HEK293 (cell line): ENCODE measurements at regions not wholly inside any gene's neighbourhood (a gene's known extent, or its start where the extent isn't known, plus 50 kb on each side); places are given as distances from the start of the nearest gene placed in this dataset.

ENCODE experiments used
- CTCF ChIA-PET: fragments of 350-600 bp; formaldehyde crosslinking; extraction: SDS; loops from one replicate; lab custom pipeline; 2021; ENCODE audit warnings: antibody characterized with exemption; lab: Yijun Ruan, JAX
- POLR2A ChIA-PET: fragments of 300-600 bp; formaldehyde crosslinking; extraction: SDS; loops from one replicate; lab custom pipeline; 2020; ENCODE audit warnings: antibody characterized with exemption, inconsistent platforms; lab: Yijun Ruan, JAX
- H3K27ac ChIP-seq: fragments of 200-500 bp; sonication (Bioruptor generic); 2 replicates; pipeline ENCODE4 v1.5.1; 2014; ENCODE audit warnings: low read depth, low read length, control low read depth, inconsistent platforms; ENCODE audit errors: extremely low read depth
- H3K36me3 ChIP-seq, 2 experiments: fragments of 200-500 bp in 1 of 2; sonication (Bioruptor generic) in 1 of 2; 1 replicate in 1 of 2; 2 replicates in 1 of 2; pipeline ENCODE4 v1.5.1; 2014 to 2017; ENCODE audit warnings: inconsistent platforms in 2 of 2, low read length in 2 of 2; ENCODE audit not compliant: control insufficient read depth in 2 of 2, insufficient read depth in 1 of 2
- H3K4me1 ChIP-seq: fragments of 200-500 bp; sonication (Bioruptor generic); 2 replicates; pipeline ENCODE4 v1.5.1; 2014; ENCODE audit warnings: mild to moderate bottlenecking, low read length, inconsistent platforms; ENCODE audit not compliant: control insufficient read depth, insufficient read depth
- H3K4me3 ChIP-seq: 2 replicates; pipeline ENCODE4 v1.5.1; 2011; ENCODE audit warnings: low read depth, mild to moderate bottlenecking, control low read depth, low read length, moderate library complexity
- H3K9me3 ChIP-seq: fragments of 200-500 bp; sonication (Bioruptor generic); 2 replicates; pipeline ENCODE4 v1.5.1; 2014; ENCODE audit warnings: low read depth, low read length, inconsistent platforms; ENCODE audit not compliant: control insufficient read depth, insufficient read depth
- BCL11B ChIP-seq: fragments of 450-650 bp; formaldehyde crosslinking; IDR thresholded peaks from 2 replicates; pipeline ENCODE4 v1.5.1; 2016; ENCODE audit warnings: low read depth, missing biosample characterization, missing genetic modification characterization
- HOXC10 ChIP-seq: sonication (generic); formaldehyde crosslinking; IDR thresholded peaks from 2 replicates; pipeline ENCODE4 v1.8.1; 2023; ENCODE audit warnings: mild to moderate bottlenecking, missing genetic modification reagents
- KLF8 ChIP-seq: fragments of 450-650 bp; formaldehyde crosslinking; IDR thresholded peaks from 2 replicates; pipeline ENCODE4 v1.5.1; 2016; ENCODE audit warnings: missing biosample characterization, missing genetic modification characterization
- SALL2 ChIP-seq: fragments of 450-650 bp; formaldehyde crosslinking; IDR thresholded peaks from 2 replicates; pipeline ENCODE4 v1.5.0; 2017; ENCODE audit warnings: missing biosample characterization, mild to moderate bottlenecking, missing genetic modification characterization, borderline replicate concordance
- ZBTB11 ChIP-seq: fragments of 450-650 bp; formaldehyde crosslinking; conservative IDR thresholded peaks from 2 replicates; pipeline ENCODE4 v1.5.1; 2016; ENCODE audit warnings: low read depth, missing biosample characterization, missing genetic modification characterization
- ZBTB7A ChIP-seq: fragments of 450-650 bp; formaldehyde crosslinking; IDR thresholded peaks from 2 replicates; pipeline ENCODE4 v1.5.1; 2016; ENCODE audit warnings: low read depth, missing biosample characterization, missing genetic modification characterization
- ZNF121 ChIP-seq: fragments of 450-650 bp; formaldehyde crosslinking; IDR thresholded peaks from 2 replicates; pipeline ENCODE4 v1.5.1; 2016; ENCODE audit warnings: missing biosample characterization, missing genetic modification characterization
- ZNF155 ChIP-seq: fragments of 450-650 bp; formaldehyde crosslinking; IDR thresholded peaks from 2 replicates; pipeline ENCODE4 v1.5.1; 2016; ENCODE audit warnings: missing biosample characterization, missing genetic modification characterization
- ZNF157 ChIP-seq: fragments of 450-650 bp; formaldehyde crosslinking; IDR thresholded peaks from 2 replicates; pipeline ENCODE4 v1.5.1; 2016; ENCODE audit warnings: missing biosample characterization, missing genetic modification characterization
- ZNF19 ChIP-seq: fragments of 450-650 bp; formaldehyde crosslinking; IDR thresholded peaks from 2 replicates; pipeline ENCODE4; 2016; ENCODE audit warnings: missing biosample characterization, missing genetic modification characterization, low read depth
- ZNF202 ChIP-seq: fragments of 450-650 bp; formaldehyde crosslinking; IDR thresholded peaks from 2 replicates; pipeline ENCODE4 v1.5.1; 2016; ENCODE audit warnings: missing biosample characterization, missing genetic modification characterization, borderline replicate concordance
- ZNF335 ChIP-seq: fragments of 450-650 bp; formaldehyde crosslinking; conservative IDR thresholded peaks from 2 replicates; pipeline ENCODE4 v1.5.1; 2016; ENCODE audit warnings: missing biosample characterization, missing genetic modification characterization
- ZNF350 ChIP-seq: fragments of 450-650 bp; formaldehyde crosslinking; IDR thresholded peaks from 2 replicates; pipeline ENCODE4 v1.5.0; 2017; ENCODE audit warnings: missing biosample characterization, mild to moderate bottlenecking, missing genetic modification characterization
- ZNF398 ChIP-seq: fragments of 450-650 bp; formaldehyde crosslinking; IDR thresholded peaks from 2 replicates; pipeline ENCODE4 v1.5.1; 2017; ENCODE audit warnings: missing biosample characterization, missing genetic modification characterization
- ZNF560 ChIP-seq: fragments of 450-650 bp; formaldehyde crosslinking; IDR thresholded peaks from 2 replicates; pipeline ENCODE4 v1.5.1; 2017; ENCODE audit warnings: missing biosample characterization, missing genetic modification characterization, borderline replicate concordance
- ZSCAN30 ChIP-seq: fragments of 450-650 bp; IDR thresholded peaks from 2 replicates; pipeline ENCODE4 v1.5.1; 2018; ENCODE audit warnings: missing biosample characterization, mild to moderate bottlenecking, missing genetic modification characterization, moderate library complexity
- TF ChIP-seq, protein P1 (sequence below): fragments of 450-650 bp; formaldehyde crosslinking; optimal IDR thresholded peaks from 2 replicates; pipeline ENCODE3; 2016; ENCODE audit warnings: missing biosample characterization, mild to moderate bottlenecking, missing genetic modification characterization
- TF ChIP-seq, protein P2 (sequence below): fragments of 450-650 bp; formaldehyde crosslinking; IDR thresholded peaks from 2 replicates; pipeline ENCODE4 v1.5.1; 2016; ENCODE audit warnings: missing biosample characterization, missing genetic modification characterization, low read depth
- TF ChIP-seq, protein P3 (sequence below): sonication (generic); formaldehyde crosslinking; IDR thresholded peaks from 2 replicates; pipeline ENCODE4 v1.8.1; 2022; ENCODE audit warnings: mild to moderate bottlenecking, moderate library complexity, missing genetic modification reagents

DNA sequence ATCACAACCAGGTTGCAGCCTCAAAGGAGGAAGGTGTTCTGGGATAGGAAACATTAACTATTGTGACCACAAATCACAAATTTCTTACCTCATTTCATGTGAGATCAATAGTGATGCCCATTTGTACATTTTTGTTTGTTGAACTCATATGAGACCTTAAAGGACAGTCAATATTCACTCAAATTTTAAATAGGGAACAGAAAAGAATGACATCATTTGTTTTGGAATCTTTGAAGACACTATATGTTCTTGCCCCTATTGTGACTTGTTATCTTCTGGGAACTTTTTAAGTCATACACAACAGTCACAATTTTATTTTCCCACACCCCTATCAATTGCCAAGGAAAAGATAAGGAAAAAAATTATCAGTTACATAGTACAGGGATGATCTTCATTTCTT lies 346.5 kb downstream of the ARAP2 start:
- no peaks in the 10 kb centered on the region for H3K4me1 ChIP-seq
- no peaks in the 10 kb centered on the region for H3K36me3 ChIP-seq
- ChIA-PET CTCF (no interaction called here), POLR2A (no interaction called here)
- no peaks in the 10 kb centered on the region for H3K9me3 ChIP-seq
- TF ChIP-seq, protein P1, sequence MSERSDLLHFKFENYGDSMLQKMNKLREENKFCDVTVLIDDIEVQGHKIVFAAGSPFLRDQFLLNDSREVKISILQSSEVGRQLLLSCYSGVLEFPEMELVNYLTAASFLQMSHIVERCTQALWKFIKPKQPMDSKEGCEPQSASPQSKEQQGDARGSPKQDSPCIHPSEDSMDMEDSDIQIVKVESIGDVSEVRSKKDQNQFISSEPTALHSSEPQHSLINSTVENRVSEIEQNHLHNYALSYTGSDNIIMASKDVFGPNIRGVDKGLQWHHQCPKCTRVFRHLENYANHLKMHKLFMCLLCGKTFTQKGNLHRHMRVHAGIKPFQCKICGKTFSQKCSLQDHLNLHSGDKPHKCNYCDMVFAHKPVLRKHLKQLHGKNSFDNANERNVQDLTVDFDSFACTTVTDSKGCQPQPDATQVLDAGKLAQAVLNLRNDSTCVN, result no peak
- TF ChIP-seq BCL11B (no peak), ZSCAN30 (tag by site-specific recombination) (no peak), ZNF155 (tag by site-specific recombination) (no peak), ZNF202 (tag by site-specific recombination) (no peak)
- TF ChIP-seq, protein P2, sequence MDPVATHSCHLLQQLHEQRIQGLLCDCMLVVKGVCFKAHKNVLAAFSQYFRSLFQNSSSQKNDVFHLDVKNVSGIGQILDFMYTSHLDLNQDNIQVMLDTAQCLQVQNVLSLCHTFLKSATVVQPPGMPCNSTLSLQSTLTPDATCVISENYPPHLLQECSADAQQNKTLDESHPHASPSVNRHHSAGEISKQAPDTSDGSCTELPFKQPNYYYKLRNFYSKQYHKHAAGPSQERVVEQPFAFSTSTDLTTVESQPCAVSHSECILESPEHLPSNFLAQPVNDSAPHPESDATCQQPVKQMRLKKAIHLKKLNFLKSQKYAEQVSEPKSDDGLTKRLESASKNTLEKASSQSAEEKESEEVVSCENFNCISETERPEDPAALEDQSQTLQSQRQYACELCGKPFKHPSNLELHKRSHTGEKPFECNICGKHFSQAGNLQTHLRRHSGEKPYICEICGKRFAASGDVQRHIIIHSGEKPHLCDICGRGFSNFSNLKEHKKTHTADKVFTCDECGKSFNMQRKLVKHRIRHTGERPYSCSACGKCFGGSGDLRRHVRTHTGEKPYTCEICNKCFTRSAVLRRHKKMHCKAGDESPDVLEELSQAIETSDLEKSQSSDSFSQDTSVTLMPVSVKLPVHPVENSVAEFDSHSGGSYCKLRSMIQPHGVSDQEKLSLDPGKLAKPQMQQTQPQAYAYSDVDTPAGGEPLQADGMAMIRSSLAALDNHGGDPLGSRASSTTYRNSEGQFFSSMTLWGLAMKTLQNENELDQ, result no peak
- H3K27ac ChIP-seq, result no peak overlapping the region
- H3K4me3 ChIP-seq, result no peak overlapping the region

- no peaks in the 10 kb centered on the region for H3K36me3 ChIP-seq
- no peak overlapping the region for H3K4me3 ChIP-seq
- H3K9me3 ChIP-seq, result no peaks in the 10 kb centered on the region
- ChIA-PET POLR2A (no interaction called here), CTCF (no interaction called here)
- no peak overlapping the region for H3K27ac ChIP-seq
- H3K4me1 ChIP-seq, result no peaks in the 10 kb centered on the region
- TF ChIP-seq HOXC10 (no peak), KLF8 (tag by site-specific recombination) (no peak), ZNF398 (no peak)
- TF ChIP-seq, protein P3, sequence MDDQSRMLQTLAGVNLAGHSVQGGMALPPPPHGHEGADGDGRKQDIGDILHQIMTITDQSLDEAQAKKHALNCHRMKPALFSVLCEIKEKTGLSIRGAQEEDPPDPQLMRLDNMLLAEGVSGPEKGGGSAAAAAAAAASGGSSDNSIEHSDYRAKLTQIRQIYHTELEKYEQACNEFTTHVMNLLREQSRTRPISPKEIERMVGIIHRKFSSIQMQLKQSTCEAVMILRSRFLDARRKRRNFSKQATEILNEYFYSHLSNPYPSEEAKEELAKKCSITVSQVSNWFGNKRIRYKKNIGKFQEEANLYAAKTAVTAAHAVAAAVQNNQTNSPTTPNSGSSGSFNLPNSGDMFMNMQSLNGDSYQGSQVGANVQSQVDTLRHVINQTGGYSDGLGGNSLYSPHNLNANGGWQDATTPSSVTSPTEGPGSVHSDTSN (CRISPR knock-in tag), result no peak
These were observed 343.7 kb downstream of the ARAP2 start for GRCh38 chr4:35900286-35901243.

DNA sequence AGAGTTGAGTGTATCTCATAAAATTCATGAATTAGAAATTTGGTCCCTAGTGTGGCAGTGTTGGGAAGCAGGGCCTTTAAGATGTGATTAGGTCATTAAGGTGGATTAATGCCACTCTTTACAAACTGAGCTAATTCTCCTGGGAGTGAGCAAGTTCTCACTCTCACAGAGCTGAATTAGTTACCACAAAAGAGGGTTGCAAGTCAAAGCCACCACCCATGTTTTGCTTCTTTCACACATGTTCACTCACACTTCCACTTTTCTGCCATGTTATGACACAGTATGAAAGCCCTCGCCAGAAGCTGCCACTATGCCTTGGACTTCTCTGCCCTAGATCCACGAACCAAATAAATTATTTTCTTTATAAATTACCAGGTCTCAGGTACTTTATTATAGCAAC lies 332.1 kb downstream of the ARAP2 start:
- H3K9me3 ChIP-seq, result no peaks in the 10 kb centered on the region
- H3K27ac ChIP-seq, result no peak overlapping the region
- H3K36me3 ChIP-seq, result no peaks in the 10 kb centered on the region
- no peak overlapping the region for H3K4me3 ChIP-seq
- ChIA-PET CTCF (no interaction called here), POLR2A (no interaction called here)
- no peaks in the 10 kb centered on the region for H3K4me1 ChIP-seq
- TF ChIP-seq ZNF121 (tag by site-specific recombination) (no peak), SALL2 (no peak), ZNF560 (tag by site-specific recombination) (no peak), ZBTB11 (tag by site-specific recombination) (no peak), ZNF350 (tag by site-specific recombination) (no peak), ZNF157 (no peak), ZBTB7A (tag by site-specific recombination) (no peak), ZNF335 (tag by site-specific recombination) (no peak), ZNF19 (tag by site-specific recombination) (no peak)
